ENCODE measurements at regions not wholly inside any gene's neighbourhood (a gene's known extent, or its start where the extent isn't known, plus 50 kb on each side); places are given as distances from the start of the nearest gene placed in this dataset.

DNA sequence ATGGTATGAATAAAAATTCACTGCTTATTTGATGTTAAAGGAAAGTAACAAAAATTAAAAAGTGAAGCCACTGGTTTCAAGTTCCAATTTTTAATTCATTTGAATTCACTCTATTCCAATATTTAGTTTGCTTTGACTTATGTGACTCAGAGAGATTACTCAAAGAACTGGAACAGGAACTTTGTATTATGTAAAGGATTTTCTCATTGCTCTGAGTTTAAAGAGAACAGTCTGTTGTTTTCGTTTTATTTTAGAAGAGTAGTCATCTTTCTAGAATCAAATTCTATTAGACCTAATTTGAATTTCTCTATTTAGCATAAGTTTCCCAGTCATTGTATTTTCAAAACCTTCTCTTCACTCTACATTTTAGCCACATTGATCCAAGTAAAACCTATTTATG lies 300.1 kb upstream of the SLC8A1 start:
- no peak for TF ChIP-seq CTCF (IDR thresholded peaks at IDR 0.05; ENCODE audit: borderline replicate concordance, control extremely low read depth, extremely low read depth, insufficient read depth, missing control alignments)
- DNase-seq (ENCODE audit: low spot score): no peak
- in situ Hi-C loops (cut with MboI; ENCODE audit: low sequenced_read_pairs, unreplicated experiment): no loop called here

DNA sequence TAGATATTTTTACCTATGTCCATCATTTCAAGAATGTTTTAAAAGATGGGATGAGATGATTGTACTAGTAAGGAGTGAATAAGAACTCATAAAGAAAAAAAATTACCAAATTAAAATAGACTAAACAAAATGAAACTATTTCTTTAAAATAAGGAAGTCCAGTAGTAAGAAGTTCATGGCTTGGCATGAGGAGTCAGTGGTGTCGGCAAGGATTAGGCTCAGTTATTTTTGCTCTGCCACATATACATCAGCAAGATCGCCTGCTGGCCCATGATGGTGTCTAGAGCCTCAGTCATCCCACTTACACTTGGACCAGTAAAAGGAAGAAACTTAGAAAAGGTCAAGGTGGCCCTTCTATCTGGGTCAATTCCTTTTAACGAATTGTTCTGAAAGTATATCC lies 300.9 kb upstream of the SLC8A1 start:
- no peak for TF ChIP-seq CTCF (IDR thresholded peaks at IDR 0.05; ENCODE audit: borderline replicate concordance, control extremely low read depth, extremely low read depth, insufficient read depth, missing control alignments)
- DNase-seq (ENCODE audit: low spot score): no peak
- in situ Hi-C loops (cut with MboI; ENCODE audit: low sequenced_read_pairs, unreplicated experiment): no loop called here

DNA sequence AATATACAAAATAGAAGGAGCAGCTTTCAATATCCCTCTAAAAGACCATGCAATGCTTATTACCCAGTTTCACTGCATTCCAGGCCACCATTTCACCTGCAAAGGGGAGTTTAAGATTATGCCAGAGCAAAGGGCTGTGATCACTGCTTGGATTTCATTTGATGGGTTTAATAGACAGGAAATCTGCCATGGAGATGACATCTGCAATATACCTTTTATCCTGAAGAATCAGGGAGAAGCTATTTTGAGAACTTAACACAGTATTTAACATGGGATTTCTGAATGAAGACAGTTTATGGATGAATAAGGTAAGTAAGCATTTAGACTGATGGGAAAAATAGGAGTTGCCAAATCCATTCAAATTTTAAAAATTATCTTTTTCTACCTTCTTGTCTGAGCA lies 303.0 kb upstream of the SLC8A1 start:
- no peak for DNase-seq (ENCODE audit: low spot score)
- no peak for TF ChIP-seq CTCF (IDR thresholded peaks at IDR 0.05; ENCODE audit: borderline replicate concordance, control extremely low read depth, extremely low read depth, insufficient read depth, missing control alignments)
- in situ Hi-C loops (cut with MboI; ENCODE audit: low sequenced_read_pairs, unreplicated experiment): no loop called here

GRCh38 chr2:40758401-40759155 lies 306.7 kb upstream of the SLC8A1 start:
- in situ Hi-C loops (cut with MboI; ENCODE audit: low sequenced_read_pairs, unreplicated experiment): no loop called here
- TF ChIP-seq CTCF (IDR thresholded peaks at IDR 0.05; ENCODE audit: borderline replicate concordance, control extremely low read depth, extremely low read depth, insufficient read depth, missing control alignments): no peak
- no peak for DNase-seq (ENCODE audit: low spot score)

- in situ Hi-C loops (cut with MboI; ENCODE audit: low sequenced_read_pairs, unreplicated experiment): no loop called here
- peak; percentile 36 for TF ChIP-seq CTCF (IDR thresholded peaks at IDR 0.05; ENCODE audit: borderline replicate concordance, control extremely low read depth, extremely low read depth, insufficient read depth, missing control alignments)
- DNase-seq (ENCODE audit: low spot score): no peak
Observed at GRCh38 chr2:40760071-40760666, 308.3 kb upstream of the SLC8A1 start.

- in situ Hi-C loops (cut with MboI; ENCODE audit: low sequenced_read_pairs, unreplicated experiment): no loop called here
- DNase-seq (ENCODE audit: low spot score): no peak
- TF ChIP-seq CTCF (IDR thresholded peaks at IDR 0.05; ENCODE audit: borderline replicate concordance, control extremely low read depth, extremely low read depth, insufficient read depth, missing control alignments): no peak
Observed at GRCh38 chr2:40773291-40773690, 321.4 kb upstream of the SLC8A1 start.

Measured in GM13976 (cell line).